GM12892 (cell line): ENCODE measurements at regions not wholly inside any gene's neighbourhood (a gene's known extent, or its start where the extent isn't known, plus 50 kb on each side); places are given as distances from the start of the nearest gene placed in this dataset.

Experiments used
- POLR2A ChIP-seq: IDR thresholded peaks from 2 replicates; pipeline ENCODE4 v1.6.1; 2011; ENCODE audit warnings: low read depth, low read length, control low read depth
- POLR2AphosphoS5 ChIP-seq: IDR thresholded peaks from 2 replicates; pipeline ENCODE4 v1.6.1; 2011; ENCODE audit warnings: low read depth, low read length, control low read depth
- TAF1 ChIP-seq: IDR thresholded peaks from 2 replicates; pipeline ENCODE4 v1.6.1; 2011; ENCODE audit warnings: low read depth, mild to moderate bottlenecking, control low read depth, low read length, borderline replicate concordance

DNA sequence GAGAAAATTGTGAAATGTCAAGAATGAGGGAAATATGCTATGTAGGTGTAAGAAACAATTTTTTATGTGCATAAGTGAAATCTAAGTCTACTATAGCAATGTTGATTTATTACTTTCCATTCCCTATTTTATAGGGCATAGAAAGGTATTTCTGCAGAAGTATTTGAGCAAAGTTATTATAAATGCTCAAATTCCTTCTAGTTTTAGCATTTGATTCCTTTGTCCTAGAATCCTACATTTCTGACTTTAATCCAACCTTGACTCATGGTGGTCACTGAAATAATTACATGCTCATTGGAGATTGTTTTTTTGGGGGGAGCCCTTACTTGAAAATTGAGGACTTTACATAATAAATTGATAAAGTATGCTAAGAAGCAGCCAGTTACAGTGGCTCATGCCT is 716.6 kb upstream of the LUZP2 start:
- TF ChIP-seq POLR2A: no peak
- TF ChIP-seq POLR2AphosphoS5: no peak
- TF ChIP-seq TAF1: no peak
